ENCODE measurements at regions not wholly inside any gene's neighbourhood (a gene's known extent, or its start where the extent isn't known, plus 50 kb on each side); places are given as distances from the start of the nearest gene placed in this dataset.

DNA sequence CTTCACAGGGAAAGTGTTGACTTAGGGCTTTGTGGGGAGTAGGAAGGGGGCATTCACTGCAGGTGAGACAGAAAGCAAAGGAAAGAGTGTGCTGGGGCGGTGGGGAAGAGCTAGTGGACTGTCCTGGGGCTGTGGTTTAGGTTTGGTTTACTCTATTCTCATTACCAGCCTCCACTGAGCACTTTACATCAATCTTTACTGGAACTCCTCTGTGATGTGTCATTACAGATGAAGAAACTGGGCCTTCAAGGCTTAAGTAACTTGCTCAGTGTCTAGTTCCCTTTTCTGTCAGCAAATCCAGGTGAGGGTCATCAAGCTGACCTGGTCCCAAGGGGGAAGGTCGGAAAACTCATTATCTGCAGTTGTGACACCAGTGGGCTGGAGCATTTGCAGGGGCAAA is 120.2 kb upstream of the PFN2 start:
- DNase-seq (ENCODE audit: low spot score): no peak

DNA sequence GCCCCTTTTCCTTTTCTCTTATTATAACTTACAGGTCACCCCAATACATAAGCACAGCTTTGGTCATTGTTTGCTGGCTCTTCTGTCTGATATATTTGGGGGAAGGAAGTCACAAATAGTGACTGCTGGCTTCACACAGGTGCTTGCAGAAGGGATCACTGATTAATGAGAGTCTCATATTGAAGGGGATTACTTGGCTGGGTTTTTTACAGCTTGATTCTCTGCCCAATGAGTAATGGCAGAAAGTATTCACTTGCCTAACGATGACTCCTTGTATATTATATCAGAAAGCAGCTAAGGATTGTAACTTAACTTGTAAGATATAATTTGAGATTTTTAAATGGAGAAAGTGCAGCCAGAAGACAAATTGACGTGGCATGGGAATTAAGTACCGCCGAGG is 119.3 kb upstream of the PFN2 start:
- DNase-seq (ENCODE audit: low spot score): no peak

DNA sequence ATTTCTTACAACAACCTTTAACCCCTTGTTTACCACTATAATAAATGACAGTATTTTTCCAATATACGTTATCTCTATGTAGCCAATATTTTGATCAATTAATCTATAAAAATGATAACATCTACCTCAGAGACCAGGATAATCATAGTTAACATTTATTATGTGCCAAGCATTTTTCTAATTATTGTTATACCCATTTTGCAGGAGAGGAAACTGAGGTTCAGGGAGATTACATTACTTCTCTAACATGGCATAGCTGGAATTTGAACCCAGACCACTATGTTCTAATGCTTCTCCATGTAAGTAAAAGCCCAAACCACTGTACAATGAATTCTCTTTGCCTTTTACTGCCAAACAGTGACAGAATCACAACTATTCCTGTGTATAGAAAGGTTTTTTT is 113.4 kb upstream of the PFN2 start:
- DNase-seq (ENCODE audit: low spot score): no peak

DNA sequence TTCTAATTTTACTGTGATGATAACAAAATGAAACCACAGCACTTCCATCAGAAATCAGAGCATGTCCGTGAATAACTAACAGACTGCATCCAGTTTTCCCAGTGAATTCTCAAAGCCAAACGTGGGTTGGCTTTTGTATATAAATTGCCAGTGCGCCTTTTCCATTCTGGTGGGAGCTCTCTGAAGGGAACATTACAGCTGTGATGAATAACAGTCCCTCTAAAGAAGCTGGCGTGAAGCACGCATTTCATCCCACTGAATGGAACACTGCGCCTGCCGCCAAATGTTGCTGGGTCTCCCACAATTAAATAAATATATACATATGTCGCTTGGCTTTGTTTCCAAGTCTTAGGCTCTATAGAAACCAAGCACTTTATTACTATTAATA is 113.0 kb upstream of the PFN2 start:
- no peak for DNase-seq (ENCODE audit: low spot score)

DNA sequence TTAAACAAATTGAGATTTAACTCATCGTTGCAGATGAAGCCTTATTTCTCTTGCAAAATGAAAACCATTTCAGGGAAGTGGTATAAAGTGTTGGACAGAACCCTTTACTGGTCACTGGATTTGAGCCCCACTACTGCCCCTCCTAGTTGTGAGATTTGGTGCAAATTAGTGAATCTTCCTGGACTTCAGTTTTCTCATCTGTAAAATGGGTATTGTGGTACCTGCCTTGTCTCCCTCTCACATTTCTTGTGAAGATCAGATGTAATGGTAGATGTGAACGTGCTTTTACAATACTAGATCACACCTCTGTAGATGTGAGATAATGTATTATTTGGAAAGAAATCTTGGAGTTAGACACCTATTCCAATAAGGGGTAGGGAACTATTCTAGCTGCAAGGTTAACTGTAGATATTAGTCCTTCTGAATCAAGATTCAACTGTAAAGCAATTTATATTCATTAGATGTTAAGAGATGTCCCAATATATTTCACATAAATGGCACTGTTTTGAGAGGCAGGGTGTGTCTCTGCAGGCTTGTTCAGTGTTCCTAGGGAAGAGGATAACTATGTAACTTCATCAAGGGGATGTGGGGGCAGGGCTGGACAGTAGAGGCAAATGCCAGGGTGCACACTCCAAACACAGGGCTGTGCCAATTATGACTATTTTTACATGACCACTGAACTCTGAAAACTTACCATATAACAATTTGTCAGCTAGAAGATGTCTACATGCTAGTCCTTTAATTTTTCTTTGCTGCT is 112.4 kb upstream of the PFN2 start:
- no peak for DNase-seq (ENCODE audit: low spot score)

DNA sequence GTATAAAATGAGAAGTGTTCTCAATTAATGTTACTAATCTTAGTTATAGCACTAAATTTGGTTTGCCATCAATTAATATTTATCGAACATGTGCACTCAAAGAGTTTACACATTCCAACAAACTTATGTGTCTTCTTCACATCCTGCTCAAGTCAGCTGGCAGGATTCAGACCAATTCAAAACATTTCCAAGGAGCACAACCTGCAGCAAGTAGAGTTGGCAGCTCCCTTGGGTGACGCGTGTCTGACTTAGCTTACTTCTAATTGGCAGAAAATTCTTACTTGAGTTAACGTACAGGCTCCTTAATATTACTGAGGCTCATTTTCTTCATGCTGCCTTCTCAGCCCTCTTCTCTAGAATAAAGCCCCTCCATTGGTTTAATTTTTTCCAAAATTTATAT is 110.4 kb upstream of the PFN2 start:
- peak; percentile 75 for DNase-seq (ENCODE audit: low spot score)

DNA sequence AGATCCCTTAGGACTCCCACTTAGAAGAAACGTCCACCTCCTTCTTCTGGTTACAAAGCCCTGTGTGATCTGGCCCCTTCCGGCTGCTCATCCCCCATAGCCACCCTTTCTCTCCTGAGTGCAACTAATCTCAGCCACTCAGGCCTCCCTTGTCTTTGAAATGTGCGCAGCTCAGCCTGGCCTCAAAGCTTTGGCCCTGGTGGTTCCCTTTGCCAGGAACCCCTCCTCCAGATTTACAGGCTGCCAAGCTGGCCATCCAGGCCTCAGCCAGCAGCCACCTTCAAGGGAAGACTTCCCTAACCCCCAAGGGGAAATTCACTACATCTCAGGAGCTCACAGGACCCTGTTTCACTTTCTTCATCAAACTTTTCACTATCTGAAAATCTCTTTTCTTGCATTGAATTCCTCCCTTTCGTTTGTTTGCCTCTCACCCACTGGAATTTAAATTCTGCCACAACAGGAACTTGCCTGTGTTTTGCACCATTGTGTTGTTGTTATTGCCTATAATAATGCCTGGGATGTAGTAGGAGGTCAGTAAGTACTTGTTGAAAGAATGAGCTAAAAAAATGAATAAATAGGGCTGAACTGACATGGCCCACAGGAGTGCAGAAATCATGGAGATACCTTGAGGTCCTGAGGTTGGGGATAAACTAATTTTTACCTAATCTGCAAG is 109.5 kb upstream of the PFN2 start:
- no peak for DNase-seq (ENCODE audit: low spot score)

DNA sequence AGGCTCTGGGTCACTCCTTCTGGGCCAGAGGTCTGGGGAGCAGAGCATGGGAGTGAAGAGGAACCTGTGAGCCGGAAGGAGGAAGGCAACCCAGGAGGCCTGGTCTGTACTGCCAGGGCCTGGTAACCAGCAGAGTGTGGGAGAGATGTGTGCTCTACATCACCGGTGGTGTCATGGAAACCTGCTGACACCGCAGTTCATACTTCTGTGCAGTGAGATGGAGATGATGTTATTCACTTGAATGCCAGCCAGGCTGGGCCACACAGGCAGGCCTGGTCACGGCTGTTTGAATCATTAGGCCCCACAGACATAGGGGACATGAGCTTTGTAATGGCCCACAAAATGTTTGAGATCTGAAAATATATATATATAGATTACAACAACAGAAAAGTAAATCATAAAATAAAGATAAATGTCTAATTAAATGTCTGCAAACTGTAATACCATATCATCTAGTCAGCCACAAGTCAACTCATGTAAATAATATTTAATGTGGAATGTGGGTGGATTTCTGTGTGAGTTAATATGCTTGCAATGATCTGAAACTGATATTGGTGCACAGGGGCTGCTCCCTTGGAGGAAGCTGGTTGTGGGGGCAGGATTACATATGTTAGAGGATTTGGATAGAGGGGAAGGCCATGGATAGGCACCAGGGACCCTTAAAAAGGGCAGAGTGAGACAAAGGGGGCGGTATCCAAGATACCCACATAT is 108.5 kb upstream of the PFN2 start:
- peak; percentile 96 for DNase-seq (ENCODE audit: low spot score)

DNA sequence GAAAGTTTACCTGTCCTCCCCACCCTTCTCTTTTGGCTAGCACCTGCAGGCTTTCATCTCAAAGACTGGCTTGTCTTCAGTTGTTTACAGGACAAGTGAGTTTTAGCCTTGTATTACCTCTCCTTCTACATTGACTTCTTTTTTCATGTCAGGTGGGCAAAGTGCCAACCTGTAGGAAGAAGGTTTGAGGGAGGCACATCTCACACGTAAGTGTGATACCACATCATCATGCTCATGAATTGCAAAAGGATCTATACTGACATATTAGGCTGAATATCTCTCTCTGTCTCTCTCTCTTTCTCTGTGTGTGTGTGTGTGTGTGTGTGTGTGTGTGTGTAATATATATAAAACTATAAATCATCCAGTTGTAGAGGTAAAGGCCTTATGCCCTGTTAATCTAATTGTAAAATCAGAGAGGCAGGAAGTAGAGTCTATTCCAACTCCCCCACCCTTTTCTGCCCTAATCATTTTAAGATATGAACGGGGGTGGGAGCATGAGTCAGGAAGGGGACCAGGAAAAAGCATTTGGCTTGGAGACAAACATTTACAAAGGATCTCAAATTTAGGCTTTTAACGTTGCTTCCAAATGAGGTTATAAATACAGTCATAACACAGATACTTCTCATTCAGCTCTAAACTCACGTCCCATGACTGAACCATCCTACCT is 107.0 kb upstream of the PFN2 start:
- DNase-seq (ENCODE audit: low spot score): no peak

DNA sequence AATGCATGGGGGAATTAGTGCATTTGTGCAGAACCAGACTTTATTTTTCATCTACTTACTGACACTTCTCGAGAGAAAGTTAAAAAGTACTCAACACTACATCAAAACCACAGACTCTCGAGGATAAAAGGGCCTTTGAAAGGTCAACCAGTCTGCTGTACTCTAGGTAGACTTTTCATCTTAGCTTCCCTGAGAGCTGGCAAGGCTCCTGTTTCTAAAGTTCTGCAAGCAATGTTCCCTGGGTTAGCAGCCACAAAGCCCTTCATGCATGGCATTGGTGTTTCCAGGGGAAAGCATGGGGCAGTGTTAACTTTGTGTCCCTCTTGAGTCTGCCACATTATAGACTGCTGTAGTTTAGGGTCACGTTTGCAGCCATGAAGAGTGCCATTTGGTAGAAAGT is 106.4 kb upstream of the PFN2 start:
- DNase-seq (ENCODE audit: low spot score): no peak

DNA sequence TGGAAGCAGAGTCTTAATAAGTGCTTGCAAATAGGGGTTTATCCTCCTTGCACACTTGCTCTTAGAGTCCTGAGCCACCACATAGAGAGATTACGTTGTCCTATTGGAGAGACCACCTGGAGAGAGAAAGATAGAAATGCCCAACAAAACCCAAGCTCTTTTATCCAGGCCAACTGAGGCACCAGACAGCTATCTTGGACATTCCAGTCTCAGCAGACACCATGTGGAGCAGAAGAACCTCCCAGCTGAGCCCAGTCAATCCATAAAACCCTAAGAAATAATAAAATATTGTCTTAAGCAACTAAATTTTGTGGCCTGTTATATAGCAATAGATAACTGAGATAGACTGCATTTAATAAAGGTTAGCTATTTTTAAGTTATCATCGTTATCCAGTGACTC is 105.7 kb upstream of the PFN2 start:
- DNase-seq (ENCODE audit: low spot score): no peak

DNA sequence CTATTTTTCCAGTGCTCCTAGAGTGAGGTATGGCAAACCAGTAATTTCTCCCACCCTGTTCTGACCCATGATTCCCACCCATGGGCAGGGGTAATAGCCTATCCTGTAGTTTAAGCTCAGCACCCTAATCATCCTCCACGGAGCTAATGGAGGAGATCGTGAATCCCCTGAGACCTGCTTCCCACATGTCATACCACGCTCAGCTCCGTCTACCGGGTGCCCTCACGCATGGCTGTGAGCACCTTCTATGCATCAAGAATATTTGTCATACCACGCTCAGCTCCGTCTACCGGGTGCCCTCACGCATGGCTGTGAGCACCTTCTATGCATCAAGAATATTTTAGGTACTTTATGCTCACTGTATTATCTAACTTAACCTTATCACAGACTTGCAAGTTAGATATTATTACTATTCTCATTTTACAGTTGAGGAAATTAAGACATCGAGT is 104.7 kb upstream of the PFN2 start:
- DNase-seq (ENCODE audit: low spot score): no peak

DNA sequence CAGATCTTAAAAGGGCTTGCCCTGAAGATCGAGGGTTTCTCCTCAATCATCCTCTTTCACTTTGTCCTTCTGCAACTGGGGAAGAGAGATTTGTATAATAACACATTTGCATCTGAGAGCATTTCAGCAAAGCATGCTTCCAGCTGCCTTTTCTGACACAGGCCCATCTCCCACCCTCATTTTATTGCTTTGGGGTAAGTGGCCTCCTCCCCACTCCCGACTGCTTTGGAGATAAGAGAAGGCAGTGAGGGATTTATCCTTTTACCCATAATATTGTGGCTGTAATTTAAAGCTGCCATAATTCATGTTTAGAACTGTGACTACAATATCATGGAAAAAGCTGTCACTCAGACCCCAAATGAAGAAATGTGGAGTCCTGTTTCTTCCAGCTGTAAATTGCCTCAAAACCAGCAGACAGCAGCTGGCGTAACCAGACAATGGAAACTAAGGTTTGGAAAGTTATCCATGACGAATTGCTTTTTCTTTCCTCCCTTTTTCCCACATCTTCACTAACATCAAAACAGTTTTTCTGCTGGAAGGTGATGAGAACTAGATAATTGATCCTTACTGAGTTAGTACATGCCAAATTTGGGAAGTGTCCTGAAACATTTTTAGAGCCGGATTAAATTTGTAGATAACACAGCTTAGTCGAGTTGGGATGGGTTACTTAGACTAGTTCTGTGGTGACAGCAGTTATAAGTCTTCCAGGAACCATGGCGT is 104.2 kb upstream of the PFN2 start:
- DNase-seq (ENCODE audit: low spot score): no peak

DNA sequence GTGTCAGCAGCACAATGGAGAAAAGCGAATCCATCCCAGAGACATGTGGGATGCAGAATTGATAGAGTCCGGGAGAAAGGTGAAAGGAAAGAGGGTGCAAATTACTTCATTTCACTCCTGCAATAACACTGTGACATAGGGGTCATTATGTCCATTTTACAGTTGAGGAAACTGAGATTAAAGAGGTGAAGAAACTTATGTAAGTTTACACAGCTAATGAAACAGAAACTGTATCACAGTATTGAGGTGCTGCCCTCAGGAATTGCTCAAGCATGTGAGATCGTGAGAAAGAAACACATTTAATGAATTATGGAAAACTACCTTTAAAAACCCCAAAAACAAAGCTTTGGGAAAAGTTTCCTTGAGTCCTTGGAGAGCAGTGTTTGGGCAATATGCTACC is 103.6 kb upstream of the PFN2 start:
- DNase-seq (ENCODE audit: low spot score): no peak

DNA sequence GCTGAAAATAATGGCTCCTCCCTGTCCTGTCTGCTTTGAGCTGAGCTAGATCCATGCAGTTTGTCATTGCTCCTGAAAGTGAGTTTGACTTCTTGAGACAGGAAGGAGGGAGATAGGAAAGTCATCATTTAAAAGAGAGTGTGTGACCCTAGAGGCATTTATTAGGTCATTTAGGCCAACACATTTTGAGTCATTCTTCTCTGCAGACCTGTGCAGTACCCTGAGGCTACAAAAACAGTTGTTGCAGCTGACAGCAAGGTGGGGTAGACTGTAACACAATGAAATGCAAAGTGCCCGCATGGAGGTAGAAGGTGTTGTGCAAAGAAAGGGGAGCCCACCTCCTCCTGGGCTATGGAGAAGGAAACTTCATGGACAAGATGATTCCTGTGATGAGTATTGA is 102.8 kb upstream of the PFN2 start:
- DNase-seq (ENCODE audit: low spot score): peak; percentile 67

DNA sequence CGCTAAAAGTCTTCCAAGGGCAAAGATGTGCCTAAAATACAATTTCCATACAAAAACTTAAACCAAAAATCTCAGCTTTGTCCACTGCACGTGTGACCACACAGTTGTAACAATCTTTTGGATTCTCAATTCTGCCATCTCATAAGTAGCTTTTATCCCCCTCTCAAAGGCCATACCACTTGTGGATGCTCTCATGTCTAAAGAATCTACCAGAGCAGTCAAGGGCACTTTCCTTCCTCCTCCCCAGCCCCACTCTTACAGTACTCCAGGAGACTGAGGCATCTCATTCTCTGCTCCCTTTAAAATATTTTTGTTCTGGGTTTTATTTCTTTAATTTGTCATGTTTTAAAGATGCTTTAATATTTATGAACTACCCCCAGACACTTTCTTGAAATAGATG is 102.3 kb upstream of the PFN2 start:
- DNase-seq (ENCODE audit: low spot score): peak; percentile 47

DNA sequence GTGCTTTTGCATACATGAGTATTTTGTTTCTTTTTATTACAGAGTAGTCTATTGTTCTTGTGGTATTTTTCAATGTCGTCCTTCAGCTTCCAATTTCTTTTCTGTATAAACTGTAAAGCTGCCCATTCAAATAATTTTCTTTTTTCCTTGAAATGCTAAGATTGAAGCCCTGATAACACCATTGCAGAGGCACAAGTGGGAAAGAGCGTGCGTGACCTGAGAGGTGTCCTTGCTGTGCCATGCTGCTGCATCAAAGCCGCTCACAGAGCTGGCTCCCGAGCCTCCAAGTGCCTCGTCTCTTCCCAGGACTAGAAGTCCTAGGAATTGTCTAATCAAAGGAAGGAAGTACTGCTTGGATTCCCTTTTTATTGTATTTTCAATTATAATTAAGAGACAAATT is 101.9 kb upstream of the PFN2 start:
- no peak for DNase-seq (ENCODE audit: low spot score)

DNA sequence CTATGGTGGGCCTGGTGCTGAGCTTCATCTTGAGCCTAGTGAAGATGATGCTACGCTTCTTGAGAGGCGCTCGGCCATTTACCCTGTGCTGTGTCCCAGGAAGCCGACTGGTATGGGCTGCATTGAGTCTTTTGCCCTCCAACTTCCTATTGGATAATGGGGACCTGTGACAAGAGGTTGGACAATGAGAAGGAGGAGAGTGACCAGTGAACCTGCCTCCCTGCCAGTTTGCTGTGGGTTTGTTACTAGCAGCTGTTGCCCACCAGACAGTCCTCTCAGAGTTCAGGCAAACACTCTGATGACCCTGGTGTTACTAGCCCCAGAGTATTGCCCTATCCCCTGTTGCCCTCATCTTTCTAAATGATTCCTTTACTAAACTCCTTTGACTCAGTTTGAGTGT is 99.6 kb upstream of the PFN2 start:
- no peak for DNase-seq (ENCODE audit: low spot score)

DNA sequence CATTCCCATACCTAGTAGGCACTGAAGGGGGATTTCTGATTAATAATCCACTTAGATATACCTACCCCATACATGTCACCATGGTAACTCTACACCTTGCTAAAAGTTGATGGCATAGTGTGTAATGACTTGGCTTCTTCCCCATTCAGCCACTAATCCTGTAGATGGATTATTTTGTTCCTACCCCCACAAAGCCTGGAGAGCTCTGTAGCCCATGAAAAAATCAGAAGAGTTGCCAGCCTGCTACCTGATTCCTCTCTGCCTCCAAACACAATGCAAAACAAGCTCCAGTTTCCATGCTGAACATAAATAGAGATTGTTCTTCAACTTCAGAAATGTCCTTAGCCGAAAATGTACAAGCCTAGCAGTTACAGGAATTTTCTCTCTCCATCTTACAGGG is 98.9 kb upstream of the PFN2 start:
- DNase-seq (ENCODE audit: low spot score): no peak

DNA sequence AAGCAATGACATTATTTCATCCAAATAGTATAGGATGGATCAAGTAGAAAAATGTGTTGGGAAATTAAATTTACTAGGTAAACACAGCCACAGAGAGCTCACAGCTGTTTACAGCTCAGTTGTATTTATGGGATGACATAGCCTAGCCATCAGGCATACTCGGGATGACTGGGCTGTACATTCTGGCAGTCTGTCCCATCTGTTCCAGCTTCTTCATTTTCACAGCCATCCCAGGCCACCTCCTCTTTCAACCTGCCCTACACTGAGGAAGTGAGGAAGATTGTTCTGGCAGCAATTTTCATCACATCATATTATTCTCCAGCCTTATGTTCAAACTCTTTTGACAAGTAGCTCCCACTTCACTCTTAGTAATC is 98.4 kb upstream of the PFN2 start:
- DNase-seq (ENCODE audit: low spot score): no peak

DNA sequence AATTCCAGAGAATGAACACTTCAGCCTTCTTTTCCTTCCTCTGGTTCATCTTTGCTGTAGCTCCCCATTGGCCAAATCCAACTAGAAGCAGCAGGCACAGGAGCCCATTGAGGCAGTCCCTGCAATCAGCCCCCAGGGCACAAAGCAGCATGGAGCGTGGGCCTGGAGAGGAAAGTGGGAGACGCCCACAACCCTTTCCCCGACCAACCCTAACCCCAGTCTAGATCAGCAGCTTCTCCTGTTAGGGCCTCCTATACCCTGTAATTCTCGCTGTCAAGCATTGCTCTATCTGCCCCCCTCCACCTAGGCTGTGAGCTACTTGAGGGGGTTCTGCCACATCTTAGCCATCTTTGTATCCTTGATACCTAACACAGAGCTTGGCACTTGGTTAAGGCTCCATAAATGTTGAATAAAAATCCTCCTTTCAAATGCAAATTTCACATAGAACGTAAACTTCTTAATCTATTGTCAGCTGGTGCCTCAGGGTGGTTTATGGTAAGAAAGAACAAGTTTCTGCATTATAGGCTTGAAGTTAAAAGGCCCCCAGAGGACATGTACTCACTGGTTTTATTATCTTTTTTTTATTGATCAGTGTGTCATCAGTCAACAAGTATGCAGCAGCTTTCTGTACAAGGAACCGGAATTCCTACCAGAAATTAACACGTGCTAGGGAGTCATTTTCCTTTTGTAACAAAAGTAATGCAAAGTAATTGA is 97.9 kb upstream of the PFN2 start:
- DNase-seq (ENCODE audit: low spot score): no peak

DNA sequence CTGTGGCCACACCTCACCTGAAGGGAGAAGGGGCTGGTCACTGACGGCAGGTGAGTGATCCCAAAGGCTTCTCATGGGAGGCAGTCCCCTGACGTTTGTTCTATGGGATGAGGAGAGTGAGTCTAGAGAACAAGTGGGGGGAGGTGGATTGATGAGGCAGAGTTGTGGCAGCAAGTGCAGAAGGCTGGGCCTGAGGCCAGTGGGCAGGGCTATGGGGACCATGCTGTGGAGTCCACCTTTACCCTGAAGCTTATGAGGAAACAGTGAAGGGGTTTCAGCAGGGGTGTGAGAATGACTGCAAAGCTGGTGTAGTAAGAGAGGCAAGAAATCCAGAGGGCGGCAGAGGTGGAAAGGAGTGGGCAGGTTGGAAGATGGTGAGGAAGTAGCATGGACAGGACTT is 96.9 kb upstream of the PFN2 start:
- no peak for DNase-seq (ENCODE audit: low spot score)

Data from kidney tubule cell (primary cell).